H9 (cell line): ENCODE measurements at regions not wholly inside any gene's neighbourhood (a gene's known extent, or its start where the extent isn't known, plus 50 kb on each side); places are given as distances from the start of the nearest gene placed in this dataset.

Source experiments
- DNase-seq: peaks from one replicate; pipeline ENCODE4 v3.0.0-alpha.2; 2017
- H2AFZ ChIP-seq: one replicate; pipeline ENCODE4 v1.6.1; 2013; ENCODE audit warnings: mild to moderate bottlenecking, low read length, control low read depth, moderate library complexity
- H2AK5ac ChIP-seq: 2 replicates; pipeline ENCODE4 v1.6.1; 2013; ENCODE audit warnings: low read length, control low read depth, mixed read lengths; ENCODE audit not compliant: insufficient read length
- H2BK120ac ChIP-seq: one replicate; pipeline ENCODE4 v1.6.1; 2013; ENCODE audit warnings: low read depth, mild to moderate bottlenecking, low read length, control low read depth, inconsistent platforms; ENCODE audit not compliant: poor library complexity, severe bottlenecking
- H2BK12ac ChIP-seq: 2 replicates; pipeline ENCODE4 v1.6.1; 2013; ENCODE audit warnings: low read length, control low read depth, mixed read lengths, low read depth; ENCODE audit not compliant: insufficient read length
- H2BK15ac ChIP-seq: 2 replicates; pipeline ENCODE4 v1.6.1; 2013; ENCODE audit warnings: low read depth, low read length, control low read depth
- H2BK20ac ChIP-seq: one replicate; pipeline ENCODE4 v1.6.1; 2013; ENCODE audit warnings: low read depth, mild to moderate bottlenecking, low read length, control low read depth, inconsistent platforms; ENCODE audit not compliant: poor library complexity, severe bottlenecking
- H2BK5ac ChIP-seq: 2 replicates; pipeline ENCODE4 v1.6.1; 2013; ENCODE audit warnings: low read length, control low read depth, mixed read lengths; ENCODE audit not compliant: insufficient read length
- H3K14ac ChIP-seq: 2 replicates; pipeline ENCODE4 v1.6.1; 2013; ENCODE audit warnings: low read length, control low read depth; ENCODE audit not compliant: insufficient read depth
- H3K18ac ChIP-seq: 2 replicates; pipeline ENCODE4 v1.6.1; 2013; ENCODE audit warnings: low read depth, mild to moderate bottlenecking, mixed read lengths, low read length, control low read depth; ENCODE audit not compliant: insufficient read length
- H3K23ac ChIP-seq: 2 replicates; pipeline ENCODE4 v1.6.1; 2013; ENCODE audit warnings: low read length, control low read depth, mixed read lengths, low read depth; ENCODE audit not compliant: insufficient read length
- H3K23me2 ChIP-seq: 2 replicates; pipeline ENCODE4 v1.6.1; 2013; ENCODE audit warnings: low read depth, mild to moderate bottlenecking, mixed read lengths, low read length, control low read depth; ENCODE audit not compliant: insufficient read length, poor library complexity, severe bottlenecking
- H3K27ac ChIP-seq: 2 replicates; pipeline ENCODE4 v1.5.1; 2013; ENCODE audit warnings: low read length, control low read depth, mixed read lengths, low read depth; ENCODE audit not compliant: insufficient read length
- H3K27me3 ChIP-seq: 2 replicates; pipeline ENCODE4 v1.6.1; 2013; ENCODE audit warnings: low read length, control low read depth, inconsistent platforms; ENCODE audit not compliant: insufficient read depth
- H3K4ac ChIP-seq: 2 replicates; pipeline ENCODE4 v1.6.1; 2013; ENCODE audit warnings: low read depth, mild to moderate bottlenecking, control low read depth, inconsistent platforms, low read length, moderate library complexity
- H3K4me1 ChIP-seq: 2 replicates; pipeline ENCODE4 v1.6.1; 2013; ENCODE audit warnings: low read length, control low read depth, inconsistent platforms; ENCODE audit not compliant: insufficient read depth
- H3K4me2 ChIP-seq: 2 replicates; pipeline ENCODE4 v1.6.1; 2013; ENCODE audit warnings: low read length, control low read depth, mixed read lengths; ENCODE audit not compliant: insufficient read length, insufficient read depth
- H3K56ac ChIP-seq: 2 replicates; pipeline ENCODE4 v1.6.1; 2013; ENCODE audit warnings: low read depth, mild to moderate bottlenecking, mixed read lengths, low read length, control low read depth; ENCODE audit not compliant: insufficient read length
- H3K79me1 ChIP-seq: 2 replicates; pipeline ENCODE4 v1.6.1; 2013; ENCODE audit warnings: low read depth, mild to moderate bottlenecking, moderate library complexity, low read length, control low read depth, inconsistent platforms; ENCODE audit not compliant: insufficient read depth, poor library complexity, severe bottlenecking
- H3K79me2 ChIP-seq: 2 replicates; pipeline ENCODE4 v1.6.1; 2013; ENCODE audit warnings: low read length, control low read depth, inconsistent platforms; ENCODE audit not compliant: insufficient read depth
- H3K9ac ChIP-seq: 2 replicates; pipeline ENCODE4 v1.6.1; 2013; ENCODE audit warnings: low read length, control low read depth, mixed read lengths; ENCODE audit not compliant: insufficient read length; ENCODE audit errors: extremely low read depth
- H3K9me3 ChIP-seq: one replicate; pipeline ENCODE4 v1.6.1; 2013; ENCODE audit warnings: low read depth, low read length, inconsistent platforms; ENCODE audit not compliant: control insufficient read depth
- H3T11ph ChIP-seq: one replicate; pipeline ENCODE4 v1.6.1; 2013; ENCODE audit warnings: mild to moderate bottlenecking, low read length, control low read depth, inconsistent platforms
- H4K20me1 ChIP-seq: one replicate; pipeline ENCODE4 v1.6.1; 2013; ENCODE audit not compliant: control insufficient read depth, insufficient read length, insufficient read depth
- H4K5ac ChIP-seq: 2 replicates; pipeline ENCODE4 v1.6.1; 2013; ENCODE audit warnings: low read depth, mild to moderate bottlenecking, mixed read lengths, low read length, control low read depth; ENCODE audit not compliant: insufficient read length
- H4K8ac ChIP-seq: replicated peaks from 2 replicates; pipeline ENCODE4 v1.6.1; 2013; ENCODE audit warnings: low read length, control low read depth, mixed read lengths, low read depth; ENCODE audit not compliant: insufficient read length
- H4K91ac ChIP-seq: 2 replicates; pipeline ENCODE4 v1.6.1; 2013; ENCODE audit warnings: low read depth, mild to moderate bottlenecking, moderate library complexity, mixed read lengths, low read length, control low read depth; ENCODE audit not compliant: insufficient read length
- H3K27ac Mint-ChIP-seq, 3 experiments: 2 replicates in 2 of 3; 3 replicates in 1 of 3; pipeline ENCODE4 v1.8.0; 2020 to 2021; ENCODE audit warnings: mixed read lengths in 3 of 3, mild to moderate bottlenecking in 1 of 3, moderate library complexity in 1 of 3
- H3K27me3 Mint-ChIP-seq: 2 replicates; pipeline ENCODE4 v1.8.0; 2021; ENCODE audit warnings: low read depth, mild to moderate bottlenecking, moderate library complexity, mixed read lengths
- H3K36me3 Mint-ChIP-seq, 3 experiments: 2 replicates in 2 of 3; 3 replicates in 1 of 3; pipeline ENCODE4 v1.8.0; 2020 to 2021; ENCODE audit warnings: low read depth in 3 of 3, mixed read lengths in 3 of 3; ENCODE audit not compliant: insufficient read depth in 1 of 3
- H3K4me1 Mint-ChIP-seq, 2 experiments: 2 replicates each; pipeline ENCODE4 v1.8.0; 2020; ENCODE audit warnings: mixed read lengths in 2 of 2
- H3K4me3 Mint-ChIP-seq, 2 experiments: 2 replicates in 1 of 2; 3 replicates in 1 of 2; pipeline ENCODE4 v1.8.0; 2020 to 2021; ENCODE audit warnings: mild to moderate bottlenecking in 2 of 2, mixed read lengths in 2 of 2, moderate library complexity in 1 of 2
- H3K9me3 Mint-ChIP-seq, 2 experiments: 2 replicates in 1 of 2; 3 replicates in 1 of 2; pipeline ENCODE4 v1.8.0; 2020; ENCODE audit warnings: mild to moderate bottlenecking in 2 of 2, mixed read lengths in 2 of 2, moderate library complexity in 1 of 2
- WGBS: extraction: QIAGEN DNeasy Blood & Tissue Kit; methylation state at CpG from one replicate; pipeline ENCODE4 v1.1.7; 2013; ENCODE audit warnings: missing lambda C conversion rate, low lambda C conversion rate, mixed read lengths; ENCODE audit not compliant: insufficient read length; ENCODE audit errors: extremely low coverage; 5-methylcytosine and 5-hydroxymethylcytosine counted together
- TF ChIP-seq, protein P1 (sequence below): fragments of 200-600 bp; sonication (generic); conservative IDR thresholded peaks from 3 replicates; pipeline ENCODE4 v1.8.0; 2021; ENCODE audit warnings: antibody characterized with exemption, mild to moderate bottlenecking

DNA sequence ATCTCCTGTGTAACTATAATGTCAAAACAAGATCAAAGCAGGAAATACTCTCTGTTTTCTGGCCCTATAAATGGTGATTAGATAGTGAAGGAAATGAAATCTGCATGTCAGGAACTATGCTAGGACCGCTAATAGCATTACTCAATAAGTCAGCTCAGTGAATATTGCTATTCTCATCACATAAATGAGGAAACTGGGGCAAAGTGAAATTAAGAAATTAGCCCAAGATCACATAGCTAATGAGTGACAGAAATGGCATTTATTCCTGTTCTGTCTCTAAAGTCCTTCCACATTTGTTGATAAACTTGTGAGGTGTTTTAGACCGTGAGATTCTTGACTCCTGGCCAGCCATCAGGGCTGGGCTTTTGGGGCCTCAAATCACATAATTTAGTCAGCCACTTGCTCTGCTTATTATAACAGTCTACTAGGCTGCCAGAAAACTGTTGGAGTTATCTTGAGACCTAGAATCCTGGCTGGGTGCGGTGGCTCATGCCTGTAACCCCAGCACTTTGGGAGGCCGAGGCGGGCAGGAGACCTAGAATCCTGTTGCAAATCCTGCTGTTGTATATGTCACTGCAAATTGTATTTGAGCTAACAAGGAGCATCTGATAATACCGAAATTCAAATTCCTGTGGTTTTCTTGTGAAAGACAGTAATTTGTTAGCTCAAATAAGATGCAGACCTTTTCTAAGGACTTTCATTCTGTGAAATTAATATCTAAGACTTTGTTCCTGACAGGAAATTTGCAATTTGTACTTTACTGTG, 66.5 kb upstream of the SHTN1 start:
- H3K9me3 ChIP-seq = no peaks in the 10 kb centered on the region
- Mint-ChIP-seq H3K27me3 (no peaks in the 10 kb centered on the region; the same call in 1 of the 2 replicates), H3K4me1 (peaks cover 15 to 17% of the 10 kb centered on the region in 2 experiments), H3K27ac (no peak overlapping the region), H3K36me3 (no peaks in the 10 kb centered on the region), H3K9me3 (peaks cover 0 to 5% of the 10 kb centered on the region in 2 experiments; a peak in 1 of 5 replicates), H3K4me3 (no peak overlapping the region)
- no peak overlapping the region for H3K14ac ChIP-seq
- H3K23ac ChIP-seq = no peak overlapping the region
- no peak overlapping the region for H2BK120ac ChIP-seq
- H4K20me1 ChIP-seq = no peaks in the 10 kb centered on the region
- no peak overlapping the region for H4K91ac ChIP-seq
- H4K8ac ChIP-seq = no peak overlapping the region
- no peak overlapping the region for H3K4me2 ChIP-seq
- H2AFZ ChIP-seq = no peak overlapping the region
- H3K18ac ChIP-seq = no peak overlapping the region
- no peak overlapping the region for H2BK5ac ChIP-seq
- no peak overlapping the region for H2BK15ac ChIP-seq
- no peaks in the 10 kb centered on the region for H3K23me2 ChIP-seq
- no peak overlapping the region for H3K9ac ChIP-seq
- no peak overlapping the region for H2BK20ac ChIP-seq
- no peak overlapping the region for H4K5ac ChIP-seq
- H3K79me2 ChIP-seq = no peaks in the 10 kb centered on the region
- H3K56ac ChIP-seq = no peak overlapping the region
- TF ChIP-seq, protein P1, sequence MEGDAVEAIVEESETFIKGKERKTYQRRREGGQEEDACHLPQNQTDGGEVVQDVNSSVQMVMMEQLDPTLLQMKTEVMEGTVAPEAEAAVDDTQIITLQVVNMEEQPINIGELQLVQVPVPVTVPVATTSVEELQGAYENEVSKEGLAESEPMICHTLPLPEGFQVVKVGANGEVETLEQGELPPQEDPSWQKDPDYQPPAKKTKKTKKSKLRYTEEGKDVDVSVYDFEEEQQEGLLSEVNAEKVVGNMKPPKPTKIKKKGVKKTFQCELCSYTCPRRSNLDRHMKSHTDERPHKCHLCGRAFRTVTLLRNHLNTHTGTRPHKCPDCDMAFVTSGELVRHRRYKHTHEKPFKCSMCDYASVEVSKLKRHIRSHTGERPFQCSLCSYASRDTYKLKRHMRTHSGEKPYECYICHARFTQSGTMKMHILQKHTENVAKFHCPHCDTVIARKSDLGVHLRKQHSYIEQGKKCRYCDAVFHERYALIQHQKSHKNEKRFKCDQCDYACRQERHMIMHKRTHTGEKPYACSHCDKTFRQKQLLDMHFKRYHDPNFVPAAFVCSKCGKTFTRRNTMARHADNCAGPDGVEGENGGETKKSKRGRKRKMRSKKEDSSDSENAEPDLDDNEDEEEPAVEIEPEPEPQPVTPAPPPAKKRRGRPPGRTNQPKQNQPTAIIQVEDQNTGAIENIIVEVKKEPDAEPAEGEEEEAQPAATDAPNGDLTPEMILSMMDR = no peak
- no peaks in the 10 kb centered on the region for H3K4me1 ChIP-seq
- no peaks in the 10 kb centered on the region for H3K27me3 ChIP-seq
- H3T11ph ChIP-seq = no peak overlapping the region
- H3K4ac ChIP-seq = no peak overlapping the region
- no peak for DNase-seq
- no peak overlapping the region for H3K27ac ChIP-seq
- H2BK12ac ChIP-seq = no peak overlapping the region
- no CpG with 5 or more reads among the region's 6 CpGs for WGBS
- H3K79me1 ChIP-seq = no peaks in the 10 kb centered on the region
- H2AK5ac ChIP-seq = no peak overlapping the region
